Brain microvascular endothelial cell (primary cell): ENCODE measurements at regions not wholly inside any gene's neighbourhood (a gene's known extent, or its start where the extent isn't known, plus 50 kb on each side); places are given as distances from the start of the nearest gene placed in this dataset.
A peak's percentile ranks its signal among the peaks of the same experiment; 100 is the strongest.
"Not testable (repeated sequence)": the region's sequence is repeated elsewhere in the genome, so short reads cannot be mapped to it uniquely, and the experiment has no call there.

ENCODE experiments used
- DNase-seq: peaks from one replicate; pipeline ENCODE4 v3.0.0-alpha.2; 2020
- H3K27ac ChIP-seq: fragments of 250-450 bp; sonication (Bioruptor Pico); 2 replicates; pipeline ENCODE4 v1.5.1; 2020; ENCODE audit warnings: mild to moderate bottlenecking, moderate library complexity
- H3K27me3 ChIP-seq: fragments of 250-450 bp; sonication (Bioruptor Pico); replicated peaks from 2 replicates; pipeline ENCODE4 v1.5.1; 2020; ENCODE audit warnings: mild to moderate bottlenecking
- H3K36me3 ChIP-seq: fragments of 250-450 bp; sonication (Bioruptor Pico); replicated peaks from 2 replicates; pipeline ENCODE4 v1.5.1; 2020; ENCODE audit warnings: mild to moderate bottlenecking
- H3K4me3 ChIP-seq: 2 replicates; pipeline ENCODE4 v1.5.1; 2011; ENCODE audit warnings: low read depth, mild to moderate bottlenecking, control low read depth, low read length, moderate library complexity
- in situ Hi-C: cut with HindIII; loops from 2 replicates; pipeline ENCODE4 v1.10.0; 2017; ENCODE audit warnings: low sequenced_read_pairs, low pct_ligation_motif_present
- TF ChIP-seq, protein P1 (sequence below): IDR thresholded peaks from 2 replicates; pipeline ENCODE4 v1.5.1; 2011; ENCODE audit warnings: low read depth, mild to moderate bottlenecking, moderate library complexity, low read length, control low read depth, inconsistent platforms; ENCODE audit errors: missing control alignments

DNA sequence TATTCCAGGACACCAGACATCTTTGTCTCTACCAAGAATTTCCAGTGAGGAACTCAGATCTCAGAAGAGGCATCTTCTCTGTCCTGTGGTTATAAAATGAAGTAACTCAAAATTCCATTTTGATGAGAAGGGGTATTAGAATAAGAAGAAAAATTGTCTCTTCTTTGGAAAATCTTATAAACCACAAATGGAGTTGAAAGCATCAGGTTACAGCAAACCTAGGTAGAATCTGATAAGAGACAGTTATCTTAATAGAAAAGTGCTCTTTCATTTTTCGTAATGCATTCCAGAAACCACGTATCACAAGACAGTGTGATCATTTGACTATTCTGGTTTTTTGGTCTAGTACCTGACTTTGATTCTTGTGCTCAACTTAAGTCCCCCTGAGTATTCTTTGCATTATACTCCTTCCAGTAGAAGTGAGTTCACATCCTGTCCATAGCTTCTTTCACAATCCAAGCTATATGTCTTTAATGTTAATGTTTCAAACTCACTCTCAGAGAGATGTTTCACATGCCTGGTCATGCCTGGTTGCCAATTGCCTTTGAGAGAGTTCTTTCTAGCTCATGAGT, 120.9 kb upstream of the PRDX6 start:
- Histone ChIP-seq H3K36me3 (no peaks in the 10 kb centered on the region), H3K27me3 (no peaks in the 10 kb centered on the region), H3K27ac (peak overlapping the region; percentile 51), H3K4me3 (no peak overlapping the region)
- TF ChIP-seq, protein P1, sequence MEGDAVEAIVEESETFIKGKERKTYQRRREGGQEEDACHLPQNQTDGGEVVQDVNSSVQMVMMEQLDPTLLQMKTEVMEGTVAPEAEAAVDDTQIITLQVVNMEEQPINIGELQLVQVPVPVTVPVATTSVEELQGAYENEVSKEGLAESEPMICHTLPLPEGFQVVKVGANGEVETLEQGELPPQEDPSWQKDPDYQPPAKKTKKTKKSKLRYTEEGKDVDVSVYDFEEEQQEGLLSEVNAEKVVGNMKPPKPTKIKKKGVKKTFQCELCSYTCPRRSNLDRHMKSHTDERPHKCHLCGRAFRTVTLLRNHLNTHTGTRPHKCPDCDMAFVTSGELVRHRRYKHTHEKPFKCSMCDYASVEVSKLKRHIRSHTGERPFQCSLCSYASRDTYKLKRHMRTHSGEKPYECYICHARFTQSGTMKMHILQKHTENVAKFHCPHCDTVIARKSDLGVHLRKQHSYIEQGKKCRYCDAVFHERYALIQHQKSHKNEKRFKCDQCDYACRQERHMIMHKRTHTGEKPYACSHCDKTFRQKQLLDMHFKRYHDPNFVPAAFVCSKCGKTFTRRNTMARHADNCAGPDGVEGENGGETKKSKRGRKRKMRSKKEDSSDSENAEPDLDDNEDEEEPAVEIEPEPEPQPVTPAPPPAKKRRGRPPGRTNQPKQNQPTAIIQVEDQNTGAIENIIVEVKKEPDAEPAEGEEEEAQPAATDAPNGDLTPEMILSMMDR: no peak
- DNase-seq: no peak
- in situ Hi-C loops: no loop called here

DNA sequence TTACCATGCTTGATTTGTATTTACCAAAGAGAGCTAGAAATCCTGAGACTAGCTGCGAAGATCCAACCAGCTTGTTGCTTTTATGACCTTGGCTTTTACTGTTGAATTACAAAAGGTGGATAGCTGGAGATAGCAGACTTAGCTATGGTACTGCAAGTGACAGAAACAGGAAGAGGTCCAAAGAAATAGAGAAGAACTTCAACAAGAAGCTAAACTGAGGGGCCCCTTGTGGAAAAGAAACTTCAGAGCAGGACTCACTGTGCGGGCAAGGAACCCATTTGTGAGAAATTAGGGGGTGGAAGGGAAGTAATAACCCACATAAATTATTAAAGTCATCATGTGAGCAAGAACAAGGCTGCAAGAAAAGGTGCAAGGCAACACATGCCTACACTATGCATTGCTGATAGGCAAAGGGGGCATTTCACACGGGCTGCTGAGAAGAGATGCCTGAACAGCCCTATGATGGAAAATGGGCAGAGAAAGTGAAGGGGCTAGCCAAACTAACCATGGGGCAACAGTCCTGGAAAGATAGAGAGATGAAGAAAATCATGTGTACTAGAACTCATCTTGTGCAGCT, 116.6 kb upstream of the PRDX6 start:
- Histone ChIP-seq H3K36me3 (no peaks in the 10 kb centered on the region), H3K27ac (no peak overlapping the region), H3K27me3 (no peaks in the 10 kb centered on the region), H3K4me3 (no peak overlapping the region)
- in situ Hi-C loops: no loop called here
- TF ChIP-seq, protein P1: no peak
- DNase-seq: no peak

DNA sequence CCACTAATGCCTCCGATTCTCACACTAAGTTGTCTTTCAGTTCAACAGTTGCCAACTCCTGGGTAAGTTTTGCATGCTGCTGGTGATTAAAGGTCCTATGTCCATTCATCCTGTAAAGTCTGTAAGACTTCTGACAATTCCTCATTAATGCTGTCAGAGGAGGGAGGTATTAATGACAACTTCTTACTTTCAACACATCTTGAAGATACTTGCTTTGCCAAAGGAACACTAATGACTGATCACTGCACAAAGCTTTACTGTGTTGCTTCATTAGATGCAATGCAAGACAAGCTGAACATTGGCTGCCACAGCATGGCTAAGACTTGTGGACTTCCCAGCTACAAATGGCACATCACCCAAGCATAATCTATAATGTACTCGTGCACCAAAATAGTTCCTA, 114.6 kb upstream of the PRDX6 start:
- Histone ChIP-seq H3K27ac (no peak overlapping the region), H3K36me3 (no peaks in the 10 kb centered on the region), H3K27me3 (no peaks in the 10 kb centered on the region), H3K4me3 (no peak overlapping the region)
- TF ChIP-seq, protein P1: no peak
- DNase-seq: no peak
- in situ Hi-C loops: no loop called here

DNA sequence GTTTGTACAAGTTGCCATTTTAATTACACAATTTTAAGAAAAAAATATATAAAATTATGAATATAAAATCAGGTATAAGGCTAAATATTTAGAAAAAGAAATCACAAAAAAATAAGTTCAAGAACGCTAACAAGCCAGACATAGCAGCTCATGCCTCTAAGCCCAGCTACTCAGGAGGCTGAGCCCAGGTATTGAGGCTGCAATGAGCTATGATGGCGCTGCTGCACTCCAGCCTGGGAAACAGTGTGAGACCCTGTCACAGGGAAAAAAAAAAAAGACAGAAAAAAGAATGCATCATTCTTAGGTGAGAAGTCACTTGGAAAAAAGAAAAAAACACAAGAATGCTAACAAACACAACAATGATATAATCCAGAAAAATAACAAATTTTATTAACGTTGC, 112.3 kb upstream of the PRDX6 start:
- Histone ChIP-seq H3K4me3 (no peak overlapping the region), H3K27ac (no peak overlapping the region), H3K27me3 (no peaks in the 10 kb centered on the region), H3K36me3 (no peaks in the 10 kb centered on the region)
- in situ Hi-C loops: no loop called here
- TF ChIP-seq, protein P1: no peak
- DNase-seq: no peak

DNA sequence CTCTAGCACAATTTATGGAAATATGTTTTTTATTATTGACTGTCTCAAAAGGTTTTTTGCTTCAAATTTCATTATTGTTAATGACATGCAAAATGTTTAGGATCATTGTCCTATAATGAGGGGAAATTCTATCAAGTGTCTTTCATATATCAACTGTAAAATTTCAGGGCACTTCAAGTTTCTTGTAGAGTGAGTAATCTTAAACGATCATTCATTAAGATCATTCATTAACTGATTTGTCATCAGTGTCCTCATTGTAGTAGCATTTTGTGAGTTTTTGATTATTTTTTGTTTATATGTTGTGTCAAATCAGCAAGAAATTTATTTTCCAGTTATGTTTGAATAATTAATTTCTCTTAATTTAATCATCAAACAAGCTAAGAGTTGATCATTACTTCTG, 111.8 kb upstream of the PRDX6 start:
- TF ChIP-seq, protein P1: no peak
- DNase-seq: no peak
- H3K27ac ChIP-seq: no peak overlapping the region
- no peaks in the 10 kb centered on the region for H3K27me3 ChIP-seq
- in situ Hi-C loops: no loop called here
- no peaks in the 10 kb centered on the region for H3K36me3 ChIP-seq
- H3K4me3 ChIP-seq: no peak overlapping the region

DNA sequence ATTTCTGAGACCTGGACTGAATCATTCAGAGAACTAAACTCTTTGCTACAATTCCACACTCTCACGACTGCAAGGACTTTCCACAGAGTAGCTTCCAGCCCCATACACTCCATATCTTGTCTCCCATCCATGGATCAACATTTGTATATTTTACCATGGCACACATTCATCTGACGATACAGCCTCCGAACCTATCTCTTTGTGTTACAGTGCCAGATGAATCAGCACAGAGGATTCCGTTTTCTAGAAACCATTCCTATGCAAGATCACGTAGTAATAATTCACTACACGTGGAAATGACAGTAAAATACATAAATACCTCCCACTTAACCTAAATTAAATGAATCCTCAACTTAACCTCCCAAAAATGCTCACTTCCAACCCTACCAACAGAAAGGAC, 110.0 kb upstream of the PRDX6 start:
- Histone ChIP-seq H3K4me3 (no peak overlapping the region), H3K36me3 (no peaks in the 10 kb centered on the region), H3K27me3 (no peaks in the 10 kb centered on the region), H3K27ac (no peak overlapping the region)
- DNase-seq: no peak
- TF ChIP-seq, protein P1: no peak
- in situ Hi-C loops: no loop called here

DNA sequence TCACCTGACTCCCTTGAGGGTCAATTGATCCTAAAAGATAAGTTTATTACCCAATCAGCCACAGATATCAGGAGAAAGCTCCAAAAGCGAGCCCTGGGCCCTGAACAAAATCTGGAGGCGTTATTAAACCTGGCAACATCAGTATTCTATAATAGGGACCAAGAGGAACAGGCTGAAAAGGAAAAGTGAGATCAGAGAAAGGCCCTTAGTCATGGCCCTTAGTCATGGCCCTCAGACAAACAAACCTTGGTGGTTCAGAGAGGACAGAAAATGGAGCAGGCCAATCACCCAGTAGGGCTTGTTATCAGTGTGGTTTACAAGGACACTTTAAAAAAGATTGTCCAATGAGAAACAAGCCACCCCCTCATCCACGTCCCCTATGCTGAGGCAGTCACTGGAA, 106.5 kb upstream of the PRDX6 start:
- H3K36me3 ChIP-seq, in situ Hi-C loops, H3K27me3 ChIP-seq, H3K4me3 ChIP-seq: not testable (repeated sequence)
- peak overlapping the region; percentile 39 for H3K27ac ChIP-seq
- DNase-seq: peak; percentile 57

DNA sequence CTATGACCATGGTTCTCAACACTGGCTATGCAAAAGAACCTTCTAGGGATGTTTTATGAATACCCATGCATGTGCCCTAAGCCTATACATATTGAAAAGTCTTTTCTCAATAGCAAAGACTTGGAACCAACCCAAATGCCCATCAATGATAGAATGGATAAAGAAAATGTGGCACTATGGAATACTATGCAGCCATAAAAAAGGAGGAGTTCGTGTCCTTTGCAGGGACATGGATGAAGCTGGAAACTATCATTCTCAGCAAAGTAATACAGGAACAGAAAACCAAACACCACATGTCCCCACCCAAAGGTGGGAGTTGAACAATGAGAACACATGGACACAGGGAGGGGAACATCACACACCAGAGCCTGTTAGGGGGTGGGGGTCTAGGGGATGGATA, 101.1 kb upstream of the PRDX6 start:
- DNase-seq, H3K27me3 ChIP-seq, H3K36me3 ChIP-seq, H3K4me3 ChIP-seq, H3K27ac ChIP-seq, in situ Hi-C loops: not testable (repeated sequence)
